ENCODE measurements at regions not wholly inside any gene's neighbourhood (a gene's known extent, or its start where the extent isn't known, plus 50 kb on each side); places are given as distances from the start of the nearest gene placed in this dataset.

DNA sequence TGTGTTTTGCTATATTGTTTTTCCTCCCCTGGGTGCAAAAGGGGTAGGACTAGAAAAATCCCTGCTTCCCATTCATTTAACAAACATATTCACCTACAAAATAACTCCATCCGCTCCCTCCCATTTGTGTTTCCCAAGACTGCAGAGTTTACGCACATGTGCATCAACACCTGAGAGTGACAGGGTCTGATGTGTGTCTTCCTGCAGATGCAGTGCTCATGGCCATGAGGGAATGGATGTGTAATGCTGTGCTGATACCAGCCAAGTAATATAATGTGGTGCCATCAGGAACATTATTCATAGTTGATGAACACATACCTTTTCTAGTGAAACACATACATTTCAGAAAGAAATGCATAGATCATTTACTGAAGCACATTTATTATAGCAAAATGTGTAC is 83.2 kb downstream of the CXXC4 start:
- intact Hi-C loops (cut with DNase I), result no loop called here
- WGBS, 2 donors, result 94 to 95% methylated on average over 2 of the region's 2 CpGs
- TF ChIP-seq, protein P1, sequence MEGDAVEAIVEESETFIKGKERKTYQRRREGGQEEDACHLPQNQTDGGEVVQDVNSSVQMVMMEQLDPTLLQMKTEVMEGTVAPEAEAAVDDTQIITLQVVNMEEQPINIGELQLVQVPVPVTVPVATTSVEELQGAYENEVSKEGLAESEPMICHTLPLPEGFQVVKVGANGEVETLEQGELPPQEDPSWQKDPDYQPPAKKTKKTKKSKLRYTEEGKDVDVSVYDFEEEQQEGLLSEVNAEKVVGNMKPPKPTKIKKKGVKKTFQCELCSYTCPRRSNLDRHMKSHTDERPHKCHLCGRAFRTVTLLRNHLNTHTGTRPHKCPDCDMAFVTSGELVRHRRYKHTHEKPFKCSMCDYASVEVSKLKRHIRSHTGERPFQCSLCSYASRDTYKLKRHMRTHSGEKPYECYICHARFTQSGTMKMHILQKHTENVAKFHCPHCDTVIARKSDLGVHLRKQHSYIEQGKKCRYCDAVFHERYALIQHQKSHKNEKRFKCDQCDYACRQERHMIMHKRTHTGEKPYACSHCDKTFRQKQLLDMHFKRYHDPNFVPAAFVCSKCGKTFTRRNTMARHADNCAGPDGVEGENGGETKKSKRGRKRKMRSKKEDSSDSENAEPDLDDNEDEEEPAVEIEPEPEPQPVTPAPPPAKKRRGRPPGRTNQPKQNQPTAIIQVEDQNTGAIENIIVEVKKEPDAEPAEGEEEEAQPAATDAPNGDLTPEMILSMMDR (IDR thresholded peaks at IDR 0.05), result no peak
- no peak for TF ChIP-seq POLR2A (IDR thresholded peaks at IDR 0.05)
- no peaks in the 10 kb centered on the region for H3K9me3 ChIP-seq
- no peak overlapping the region for H3K27ac ChIP-seq
- no peaks in the 10 kb centered on the region for H3K4me1 ChIP-seq
- no peak overlapping the region for H3K4me3 ChIP-seq (replicated peaks in 1 of 3)
- no peak for DNase-seq
- no peaks in the 10 kb centered on the region for H3K36me3 ChIP-seq
- H3K27me3 ChIP-seq, result no peaks in the 10 kb centered on the region

DNA sequence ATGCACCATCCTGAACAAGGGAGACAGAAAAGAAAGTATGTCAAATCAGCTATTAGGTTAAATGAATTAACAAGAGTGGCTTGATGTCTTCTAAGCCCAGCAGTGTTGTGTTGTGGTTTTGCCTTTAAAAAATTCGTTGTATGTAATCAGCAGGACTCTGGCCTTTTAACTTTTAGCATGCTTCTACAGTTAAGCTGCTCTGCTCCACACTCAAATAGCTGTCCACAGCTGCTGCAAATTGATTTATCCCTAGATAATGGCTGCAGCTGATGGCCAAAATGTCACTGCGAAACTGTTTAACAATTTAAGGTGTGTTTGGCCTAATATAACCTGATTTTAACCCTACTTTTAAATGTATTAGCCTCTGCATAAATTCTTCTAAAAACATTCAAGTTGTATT is 85.8 kb downstream of the CXXC4 start:
- no peaks in the 10 kb centered on the region for H3K36me3 ChIP-seq
- no peaks in the 10 kb centered on the region for H3K4me1 ChIP-seq
- no peak overlapping the region for H3K4me3 ChIP-seq (replicated peaks in 1 of 3)
- intact Hi-C loops (cut with DNase I), result no loop called here
- no peak overlapping the region for H3K27ac ChIP-seq
- TF ChIP-seq, protein P1 (IDR thresholded peaks at IDR 0.05), result no peak
- TF ChIP-seq POLR2A (IDR thresholded peaks at IDR 0.05), result no peak
- no peaks in the 10 kb centered on the region for H3K9me3 ChIP-seq
- H3K27me3 ChIP-seq, result no peaks in the 10 kb centered on the region
- 63 to 64% methylated on average over 2 of the region's 2 CpGs for WGBS, 2 donors
- DNase-seq, result no peak

DNA sequence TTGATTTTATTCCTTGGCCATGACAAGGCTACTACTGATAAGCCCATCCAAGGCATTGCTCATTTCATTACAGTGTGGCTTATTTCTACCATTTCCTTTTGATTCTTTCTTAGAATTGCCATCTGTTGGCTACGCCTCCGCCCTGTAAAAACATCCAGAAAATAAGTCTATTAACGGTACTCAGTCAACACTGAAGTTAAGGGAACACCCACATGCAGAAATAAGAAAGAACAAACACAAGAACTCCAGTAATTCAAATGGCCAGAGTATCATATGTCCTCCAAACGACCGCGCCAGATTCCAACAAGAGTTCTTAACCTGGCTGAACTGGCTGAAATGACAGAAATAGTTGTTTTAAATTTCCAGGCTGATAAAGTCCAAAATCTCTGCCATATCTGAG is 90.3 kb downstream of the CXXC4 start:
- Histone ChIP-seq H3K4me3 (replicated peaks in 1 of 3) (no peak overlapping the region), H3K27ac (no peak overlapping the region), H3K4me1 (no peaks in the 10 kb centered on the region), H3K27me3 (no peaks in the 10 kb centered on the region), H3K9me3 (no peaks in the 10 kb centered on the region), H3K36me3 (no peaks in the 10 kb centered on the region)
- TF ChIP-seq POLR2A (IDR thresholded peaks at IDR 0.05), result no peak
- TF ChIP-seq, protein P1 (IDR thresholded peaks at IDR 0.05), result no peak
- intact Hi-C loops (cut with DNase I), result no loop called here
- no peak for DNase-seq
- 63 to 64% methylated on average over 6 of the region's 6 CpGs for WGBS, 2 donors

DNA sequence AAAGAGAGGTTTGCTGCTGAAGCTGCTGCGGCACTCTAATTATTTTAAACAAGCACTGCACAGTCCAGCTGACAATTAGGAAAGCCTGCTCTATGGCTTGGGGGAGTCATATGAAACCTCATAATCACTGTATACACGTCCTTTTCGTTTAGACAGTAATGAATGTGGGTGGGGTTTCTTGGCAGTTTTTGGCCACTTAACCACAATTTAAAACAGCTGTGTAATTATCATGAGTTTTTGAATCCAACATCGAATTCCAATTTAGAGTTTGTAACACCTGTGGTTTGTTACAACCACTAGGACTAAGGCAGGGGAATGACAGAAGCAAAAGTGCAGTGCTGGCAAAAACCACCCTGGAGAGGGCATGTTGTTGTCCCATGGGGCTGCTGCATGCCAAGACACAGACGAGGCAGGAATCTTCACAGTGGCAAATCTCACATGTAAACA is 99.5 kb downstream of the CXXC4 start:
- H3K27me3 ChIP-seq, result no peaks in the 10 kb centered on the region
- peaks cover 0 to 3% of the 10 kb centered on the region in 2 donors for H3K4me1 ChIP-seq
- DNase-seq, result peak in 1 of 2 donors; percentile 1
- no peak overlapping the region for H3K4me3 ChIP-seq (replicated peaks in 1 of 3)
- intact Hi-C loops (cut with DNase I), result no loop called here
- no peaks in the 10 kb centered on the region for H3K36me3 ChIP-seq
- no peak for TF ChIP-seq POLR2A (IDR thresholded peaks at IDR 0.05)
- TF ChIP-seq, protein P1 (IDR thresholded peaks at IDR 0.05), result no peak
- H3K27ac ChIP-seq, result no peak overlapping the region
- 36 to 41% methylated on average over 5 of the region's 5 CpGs for WGBS, 2 donors
- no peaks in the 10 kb centered on the region for H3K9me3 ChIP-seq

DNA sequence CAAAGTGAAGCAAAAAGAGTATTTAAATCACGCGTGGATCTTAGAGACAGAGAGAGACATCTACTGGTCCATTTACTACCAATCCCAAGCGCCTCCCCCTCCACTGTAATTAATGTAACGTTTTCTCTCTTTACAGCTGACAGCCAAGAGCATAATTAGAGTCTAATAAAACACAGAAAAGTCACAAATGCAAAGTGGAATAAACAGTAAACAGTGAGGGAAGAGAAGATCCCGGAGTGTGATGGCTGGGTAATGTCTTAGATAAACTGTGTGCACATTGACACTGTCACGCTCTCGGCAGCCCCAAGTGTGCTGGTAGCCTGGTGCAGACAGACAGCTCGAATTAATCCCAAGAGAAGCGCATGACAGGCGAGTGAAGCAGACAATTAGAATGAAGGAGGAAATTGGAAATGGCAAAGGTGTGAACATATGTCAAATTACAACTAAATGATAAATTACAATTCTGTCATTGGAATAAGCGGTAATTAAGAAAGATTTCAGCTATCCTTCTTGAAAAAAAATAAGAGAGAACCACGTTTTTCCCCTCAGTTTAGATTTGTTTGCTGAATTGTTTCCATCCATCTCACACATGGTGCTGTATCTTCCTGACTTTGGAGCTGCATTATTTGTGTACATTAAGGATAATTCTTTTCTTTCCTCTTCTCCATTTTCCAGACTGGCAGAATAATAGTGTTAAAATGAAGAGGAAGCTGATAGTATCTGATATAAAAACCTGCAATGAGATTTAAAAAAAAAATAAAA is 100.1 kb downstream of the CXXC4 start:
- intact Hi-C loops (cut with DNase I), result no loop called here
- H3K4me1 ChIP-seq, result peaks cover 0 to 3% of the 10 kb centered on the region in 2 donors
- no peak overlapping the region for H3K27ac ChIP-seq
- no peaks in the 10 kb centered on the region for H3K9me3 ChIP-seq
- DNase-seq, result peak in 1 of 2 donors; percentile 1
- H3K27me3 ChIP-seq, result no peaks in the 10 kb centered on the region
- no peak for TF ChIP-seq POLR2A (IDR thresholded peaks at IDR 0.05)
- TF ChIP-seq, protein P1 (IDR thresholded peaks at IDR 0.05), result no peak
- WGBS, 2 donors, result 31 to 39% methylated on average over 12 of the region's 12 CpGs
- H3K36me3 ChIP-seq, result no peaks in the 10 kb centered on the region
- no peak overlapping the region for H3K4me3 ChIP-seq (replicated peaks in 1 of 3)
